OCI-LY1 (cell line): ENCODE measurements at regions not wholly inside any gene's neighbourhood (a gene's known extent, or its start where the extent isn't known, plus 50 kb on each side); places are given as distances from the start of the nearest gene placed in this dataset.

Experiments used
- CTCF ChIP-seq: fragments of 200-600 bp; sonication (generic), shearing (Covaris generic); IDR thresholded peaks from 2 replicates; pipeline ENCODE4 v1.5.1; 2017; ENCODE audit warnings: mild to moderate bottlenecking, antibody characterized with exemption, low read length, moderate library complexity, mixed read lengths
- EZH2 ChIP-seq: fragments of 200-600 bp; sonication (generic), shearing (Covaris generic); IDR thresholded peaks from 2 replicates; pipeline ENCODE4 v1.8.0; 2017; ENCODE audit warnings: borderline replicate concordance, mixed run types, mild to moderate bottlenecking, antibody characterized with exemption, low read length, moderate library complexity, mixed read lengths

- TF ChIP-seq EZH2 (no peak), CTCF (no peak)
These were observed 62.4 kb upstream of the RGS1 start for GRCh38 chr1:192513196-192513595.
